Astrocyte of the spinal cord (primary cell): ENCODE measurements at regions not wholly inside any gene's neighbourhood (a gene's known extent, or its start where the extent isn't known, plus 50 kb on each side); places are given as distances from the start of the nearest gene placed in this dataset.

Source experiments
- DNase-seq: peaks from one replicate; pipeline ENCODE4 v3.0.0; 2011; ENCODE audit warnings: low read depth, low spot score
- H3K4me3 ChIP-seq: 2 replicates; pipeline ENCODE4 v1.5.1; 2011; ENCODE audit warnings: low read depth, mild to moderate bottlenecking, low read length, moderate library complexity
- CTCF ChIP-seq: IDR thresholded peaks from 2 replicates; pipeline ENCODE4 v1.5.1; 2012; ENCODE audit warnings: low read depth, mild to moderate bottlenecking, low read length, inconsistent platforms
- in situ Hi-C: cut with HindIII; loops from 2 replicates; pipeline ENCODE4 v1.10.0; 2017; ENCODE audit warnings: low sequenced_read_pairs

GRCh38 chr11:120019191-120019590, 118.7 kb downstream of the TRIM29 start:
- in situ Hi-C loops, result no loop called here
- no peak for DNase-seq
- no peak overlapping the region for H3K4me3 ChIP-seq
- no peak for TF ChIP-seq CTCF

- no peak for TF ChIP-seq CTCF
- in situ Hi-C loops, result no loop called here
- no peak overlapping the region for H3K4me3 ChIP-seq
- DNase-seq, result no peak
Observed at GRCh38 chr11:120017582-120018150, 120.2 kb downstream of the TRIM29 start.

- DNase-seq, result peak; percentile 3
- no peak overlapping the region for H3K4me3 ChIP-seq
- peak; percentile 77 for TF ChIP-seq CTCF
- in situ Hi-C loops, result no loop called here
Observed at GRCh38 chr11:120013325-120014250, 124.3 kb downstream of the TRIM29 start.

GRCh38 chr11:120012245-120012644, 125.7 kb downstream of the TRIM29 start:
- in situ Hi-C loops, result no loop called here
- no peak for DNase-seq
- H3K4me3 ChIP-seq, result no peak overlapping the region
- no peak for TF ChIP-seq CTCF

GRCh38 chr11:120011836-120012235, 126.1 kb downstream of the TRIM29 start:
- no peak overlapping the region for H3K4me3 ChIP-seq
- no peak for TF ChIP-seq CTCF
- in situ Hi-C loops, result no loop called here
- DNase-seq, result no peak

- no peak for TF ChIP-seq CTCF
- DNase-seq, result no peak
- H3K4me3 ChIP-seq, result no peak overlapping the region
- in situ Hi-C loops, result no loop called here
Observed at GRCh38 chr11:120010775-120011174, 127.1 kb downstream of the TRIM29 start.
